CD4-positive, alpha-beta T cell treated with Interleukin-2 at 100 ng/mL for 4 hours (primary cell): ENCODE measurements at regions not wholly inside any gene's neighbourhood (a gene's known extent, or its start where the extent isn't known, plus 50 kb on each side); places are given as distances from the start of the nearest gene placed in this dataset.
"Not testable (repeated sequence)": the region's sequence is repeated elsewhere in the genome, so short reads cannot be mapped to it uniquely, and the experiment has no call there.

Source experiments
- DNase-seq: peaks from one replicate; pipeline ENCODE4 v3.0.0-alpha.2; 2020; ENCODE audit warnings: low spot score

DNA sequence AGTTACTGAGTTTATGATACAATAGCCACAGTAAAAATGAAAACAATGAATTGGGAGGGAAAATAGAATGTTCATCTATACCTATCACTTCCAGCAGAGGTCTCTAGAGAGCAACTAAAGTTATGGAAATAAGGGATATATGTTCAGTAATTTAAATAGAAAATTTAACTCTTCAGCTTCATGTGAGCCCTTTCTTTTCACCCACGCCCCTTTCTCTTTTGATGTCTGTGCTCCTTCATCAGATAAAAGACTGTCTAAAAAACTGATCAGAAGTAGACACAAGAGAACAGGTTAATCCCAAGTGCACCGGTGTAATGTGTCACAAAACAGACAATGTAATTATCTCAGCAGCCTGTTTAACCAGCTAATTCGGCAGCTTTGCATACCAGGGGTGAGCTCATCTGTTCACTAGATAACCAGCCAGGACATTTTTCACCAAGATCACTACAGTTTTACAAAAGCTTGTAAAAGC is 238.5 kb upstream of the ERBB4 start:
- DNase-seq: peak; percentile 51

DNA sequence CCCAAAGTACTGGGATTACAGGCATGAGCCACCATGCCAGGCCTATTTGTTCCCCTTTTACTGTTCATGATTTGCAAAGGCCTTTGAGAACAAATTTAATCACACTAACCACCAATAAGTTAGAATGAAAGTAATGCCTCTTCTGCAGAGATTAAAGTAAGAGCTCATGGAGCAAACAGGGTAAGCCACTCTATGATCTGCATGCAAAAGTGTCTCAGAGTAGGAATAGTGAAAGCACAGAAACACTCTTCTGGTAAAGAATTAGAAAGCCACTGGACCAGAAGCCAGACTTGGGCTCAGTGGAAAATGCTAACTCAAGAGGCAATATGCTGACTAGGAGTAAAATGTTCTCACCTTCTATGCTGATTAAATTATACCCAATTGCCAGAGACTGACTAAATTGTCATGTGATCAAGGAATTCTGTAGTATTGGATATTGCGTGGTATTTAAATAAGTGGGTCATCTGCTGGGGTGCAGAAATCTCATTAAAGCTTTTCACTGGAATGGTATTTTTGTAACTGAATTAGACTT is 235.3 kb upstream of the ERBB4 start:
- DNase-seq: no peak

DNA sequence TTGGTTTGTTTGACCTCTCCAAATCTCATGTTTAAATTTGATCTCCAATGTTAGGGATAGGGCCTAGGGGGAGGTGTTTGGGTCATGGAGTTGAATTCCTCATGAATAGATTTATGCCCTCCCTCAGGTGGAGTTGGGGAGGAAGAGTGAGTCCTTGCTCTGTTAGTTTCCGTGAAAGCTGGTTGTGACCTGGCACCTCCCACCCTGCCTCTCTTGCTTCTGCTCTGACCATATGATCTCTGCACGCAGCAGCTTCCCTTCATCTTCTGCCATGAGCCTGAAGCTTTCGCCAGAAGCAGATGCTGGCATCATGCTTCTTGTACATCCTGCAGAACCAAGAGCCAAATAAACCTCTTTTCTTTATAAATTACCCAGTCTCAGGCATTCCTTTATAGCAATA is 231.6 kb upstream of the ERBB4 start:
- DNase-seq: no peak

DNA sequence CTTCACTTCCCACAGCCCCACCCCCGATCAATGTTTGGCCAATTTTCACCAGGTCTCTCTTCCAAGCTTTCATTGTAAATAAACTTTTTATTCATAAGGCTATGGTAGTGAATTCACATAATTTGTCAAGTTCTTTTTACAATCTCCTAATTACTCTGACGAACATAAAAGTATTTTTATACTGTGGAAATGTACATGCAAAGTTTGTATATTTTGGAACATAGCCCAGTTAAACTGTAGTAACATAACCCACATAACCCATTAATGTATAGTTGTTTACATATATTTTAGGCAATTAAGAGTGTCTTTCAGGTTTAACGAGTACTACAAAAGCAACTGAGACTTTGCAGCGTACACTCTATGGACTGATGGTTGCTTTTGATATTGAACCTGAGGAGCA is 228.3 kb upstream of the ERBB4 start:
- no peak for DNase-seq

DNA sequence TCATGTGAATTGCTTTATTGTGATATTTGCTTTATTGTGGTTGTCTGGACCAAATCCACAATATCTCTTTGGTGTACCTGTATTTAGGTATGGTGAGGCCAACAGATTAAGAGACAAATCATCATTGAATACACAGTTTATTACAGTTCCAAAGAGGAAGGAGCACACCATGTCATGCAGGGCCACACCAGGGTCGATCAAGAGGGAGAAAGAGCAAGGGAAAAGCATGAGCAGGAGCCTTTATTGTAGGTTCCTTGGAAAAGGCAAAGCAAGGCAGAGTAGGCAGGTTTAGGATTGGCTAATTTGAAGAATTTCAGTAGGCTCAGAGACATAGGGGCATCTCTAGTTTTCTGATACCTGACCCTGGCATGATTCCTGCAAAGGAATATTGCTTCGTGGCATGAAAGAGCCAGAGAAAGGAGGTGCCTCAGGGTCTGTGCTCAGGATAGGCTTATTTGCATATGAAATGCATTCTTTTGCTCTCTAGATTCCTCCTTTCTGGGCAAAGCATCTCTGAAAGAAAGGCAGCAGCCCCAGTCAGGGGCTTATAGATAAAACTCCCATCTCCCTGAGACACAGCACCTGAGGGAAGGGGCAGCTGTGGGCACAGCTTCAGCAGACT is 214.2 kb upstream of the ERBB4 start:
- no peak for DNase-seq

DNA sequence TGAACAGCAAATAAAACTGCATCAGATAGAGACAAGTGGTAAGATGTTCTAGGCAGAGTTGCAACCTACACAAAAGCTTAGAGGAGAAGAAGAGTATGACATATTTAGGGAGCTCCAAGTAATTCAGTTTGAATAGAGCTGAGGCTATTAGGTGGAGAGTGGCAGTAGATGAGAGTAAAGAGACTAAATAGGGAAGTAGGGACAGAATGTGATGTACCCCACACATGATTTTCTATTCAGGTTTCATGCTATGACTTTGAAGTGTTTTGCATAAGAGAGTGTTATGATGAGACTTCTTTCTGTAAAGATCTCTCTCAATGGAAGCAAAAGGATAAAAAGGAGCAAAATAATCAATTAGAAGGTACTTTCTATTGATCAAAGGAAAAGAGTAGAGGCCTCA is 206.8 kb upstream of the ERBB4 start:
- DNase-seq: no peak

DNA sequence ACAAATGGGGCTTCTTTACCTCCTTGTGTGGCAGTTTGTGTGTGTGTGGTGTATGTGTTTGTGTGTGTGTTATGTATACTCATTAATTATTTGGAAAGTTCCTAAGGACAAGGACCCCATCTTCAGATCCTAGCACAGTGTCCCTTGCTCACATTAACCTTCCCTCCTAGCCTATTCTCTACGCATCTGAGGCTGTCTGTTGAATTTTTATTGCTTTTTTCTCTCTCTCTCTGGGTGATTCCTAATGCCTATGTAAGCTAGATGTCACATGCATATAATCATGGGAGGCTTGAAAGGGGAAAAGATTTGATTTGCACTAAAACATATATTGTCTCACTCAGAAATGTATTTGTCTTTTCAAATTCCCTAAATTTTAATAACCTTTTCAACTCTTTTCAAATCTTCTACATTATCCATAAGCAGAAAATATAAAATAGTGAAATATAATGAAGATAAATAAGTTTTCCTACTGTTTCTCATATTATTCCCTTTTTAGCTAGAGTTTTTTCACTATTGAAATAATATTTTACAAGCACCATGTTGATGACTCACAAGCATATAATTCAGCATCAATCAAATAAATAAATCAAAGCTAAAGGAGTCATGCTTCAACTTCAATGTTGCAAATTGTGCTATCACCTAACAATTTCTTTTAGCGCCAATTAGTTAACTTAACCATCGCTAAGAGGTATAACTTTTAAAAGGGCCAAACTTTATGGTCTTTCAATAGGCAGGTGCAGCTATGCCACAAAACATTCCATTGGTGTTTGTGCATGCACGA is 199.0 kb upstream of the ERBB4 start:
- no peak for DNase-seq

DNA sequence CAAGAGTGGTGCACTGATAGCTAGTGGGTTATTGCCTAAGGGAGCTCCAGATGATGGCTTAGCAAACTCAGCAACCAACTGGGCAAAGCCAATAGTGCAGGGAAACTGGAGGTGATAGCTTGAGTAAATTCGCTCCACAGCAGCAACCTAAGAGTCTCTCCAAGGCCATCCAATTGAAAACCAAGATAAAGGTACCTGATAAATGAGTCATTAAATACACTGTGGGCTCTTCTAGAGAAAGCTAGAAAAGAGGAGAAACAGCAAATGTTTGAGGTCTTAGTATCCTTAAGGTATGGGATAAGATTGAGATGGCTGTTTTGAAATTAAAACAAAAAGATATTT is 197.8 kb upstream of the ERBB4 start:
- no peak for DNase-seq

DNA sequence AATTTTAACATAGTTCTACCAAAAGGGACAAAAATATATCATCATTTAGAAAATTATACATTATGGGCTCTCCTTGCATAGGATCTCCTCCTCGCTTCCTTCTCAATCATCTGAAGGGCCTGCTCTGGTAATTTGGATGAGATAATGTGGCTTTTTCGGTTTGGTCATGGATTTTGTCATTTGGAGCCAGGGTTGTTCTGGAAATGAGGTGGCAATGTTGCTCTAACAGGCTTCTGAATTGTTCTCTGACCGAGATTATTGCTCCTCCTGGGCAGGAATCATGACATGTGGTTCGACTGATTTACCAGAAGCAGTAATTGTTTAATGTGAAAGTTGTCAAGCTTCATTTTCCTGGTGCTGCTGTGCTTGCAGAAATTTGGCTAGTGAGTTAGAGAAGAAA is 194.7 kb upstream of the ERBB4 start:
- no peak for DNase-seq

DNA sequence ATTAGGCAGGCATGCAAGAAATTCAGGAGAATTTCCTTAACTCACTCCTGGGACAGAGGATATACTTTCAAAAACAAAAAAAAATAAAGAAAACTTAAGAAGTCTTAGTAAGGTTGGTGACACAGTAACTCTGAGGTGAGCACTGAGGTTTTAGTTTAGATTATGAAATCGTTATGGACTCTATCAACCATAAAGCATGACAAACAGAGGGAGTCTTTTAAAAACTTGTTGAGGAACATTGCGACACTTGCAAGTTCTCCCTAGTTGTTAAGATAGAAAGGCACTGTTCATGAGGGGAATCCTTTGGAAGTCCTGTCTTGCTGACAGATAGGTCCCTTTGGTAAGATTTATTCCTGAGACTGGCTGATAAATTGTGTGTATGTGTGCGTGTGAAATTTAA is 194.3 kb upstream of the ERBB4 start:
- DNase-seq: no peak

DNA sequence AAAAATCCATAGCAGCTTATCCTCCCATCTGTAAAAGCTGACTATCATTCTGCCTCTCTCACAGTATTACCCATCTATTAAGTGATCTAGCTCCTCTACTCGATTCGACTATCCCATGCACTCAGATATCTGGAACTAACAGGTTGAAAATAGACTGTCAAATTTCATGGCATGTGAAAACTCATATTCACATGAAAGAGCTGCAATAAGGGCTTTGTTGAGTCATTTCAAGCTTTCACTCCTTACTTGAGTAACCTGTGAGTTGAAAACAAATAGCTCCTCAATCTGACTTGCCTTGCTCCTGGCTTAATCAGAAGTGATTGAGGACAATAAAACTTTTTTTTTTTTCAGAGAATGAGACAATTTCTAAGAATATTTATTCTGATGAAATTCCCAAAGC is 192.4 kb upstream of the ERBB4 start:
- peak; percentile 6 for DNase-seq

DNA sequence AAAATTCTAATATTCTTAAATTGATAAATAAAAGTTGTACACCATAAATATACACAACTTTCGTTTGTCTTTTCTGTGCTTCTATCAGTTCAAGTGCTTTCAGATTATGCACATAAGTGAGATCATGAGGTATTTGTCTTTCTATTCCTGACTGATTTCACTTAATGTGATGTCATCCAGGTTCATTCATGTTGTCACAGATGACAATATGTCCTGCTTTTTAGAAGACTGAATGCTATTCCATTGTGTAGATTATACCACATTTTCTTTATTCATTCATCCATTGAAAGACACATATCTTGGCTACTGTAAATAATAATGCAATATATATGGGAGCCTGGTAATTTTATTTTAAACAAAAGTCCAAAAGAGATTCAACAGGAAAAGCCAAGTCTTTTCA is 190.1 kb upstream of the ERBB4 start:
- DNase-seq: no peak

DNA sequence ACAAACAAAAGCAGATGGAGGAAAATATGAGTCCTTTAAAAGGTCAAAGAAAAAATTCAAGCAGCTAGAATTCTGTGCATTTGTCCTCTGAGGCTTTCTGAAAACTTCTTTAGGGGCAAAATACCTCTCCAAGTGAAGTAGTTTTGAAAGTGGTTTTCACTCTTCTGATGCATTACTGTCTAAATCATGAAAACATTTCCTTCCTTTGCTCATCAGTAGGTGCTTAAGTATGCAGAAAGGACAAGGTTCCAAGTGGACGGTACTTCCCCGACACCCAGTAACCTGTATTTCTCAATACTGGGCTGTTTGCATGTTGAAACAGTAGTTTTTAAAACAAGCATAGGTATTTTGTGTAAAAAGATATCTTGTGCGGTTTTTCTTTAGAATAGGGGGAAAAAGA is 189.1 kb upstream of the ERBB4 start:
- peak; percentile 12 for DNase-seq

DNA sequence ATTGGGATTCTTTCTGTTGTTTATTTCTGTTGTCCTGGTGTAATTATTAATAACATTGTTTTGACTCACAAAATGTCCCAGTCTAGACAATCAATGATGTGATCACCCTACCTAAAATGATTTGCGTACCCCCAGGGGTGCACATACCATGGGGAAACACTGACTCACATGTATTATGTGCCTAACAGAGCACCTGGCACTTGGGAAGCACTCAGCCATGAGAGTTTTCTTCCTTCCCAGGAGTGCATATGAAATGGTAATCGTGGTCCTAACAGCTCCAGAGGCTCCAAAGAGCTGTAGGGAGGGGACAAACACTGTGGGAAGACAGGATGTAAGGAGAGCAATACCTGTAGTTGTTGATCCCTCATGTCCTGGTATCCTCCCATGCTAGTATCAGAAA is 187.8 kb upstream of the ERBB4 start:
- DNase-seq: no peak

DNA sequence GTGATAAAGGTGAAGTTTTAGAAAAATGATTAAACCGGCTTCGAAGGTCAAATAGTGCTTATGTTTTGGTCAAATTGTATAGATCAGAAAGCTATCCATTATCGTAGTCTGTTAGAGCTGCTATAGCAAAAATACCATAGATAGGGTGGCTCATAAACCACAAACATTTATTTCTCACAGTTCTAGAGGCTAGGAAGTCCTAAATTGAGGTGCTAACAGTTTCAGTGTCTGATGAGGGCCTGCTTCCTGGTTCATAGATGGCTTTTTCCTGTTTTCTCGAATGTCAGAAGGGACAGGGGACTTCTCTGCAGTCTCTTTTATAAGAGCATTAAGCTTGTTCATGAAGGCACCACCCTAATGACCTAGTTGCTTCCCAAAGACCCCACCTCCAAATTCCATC is 186.6 kb upstream of the ERBB4 start:
- no peak for DNase-seq

DNA sequence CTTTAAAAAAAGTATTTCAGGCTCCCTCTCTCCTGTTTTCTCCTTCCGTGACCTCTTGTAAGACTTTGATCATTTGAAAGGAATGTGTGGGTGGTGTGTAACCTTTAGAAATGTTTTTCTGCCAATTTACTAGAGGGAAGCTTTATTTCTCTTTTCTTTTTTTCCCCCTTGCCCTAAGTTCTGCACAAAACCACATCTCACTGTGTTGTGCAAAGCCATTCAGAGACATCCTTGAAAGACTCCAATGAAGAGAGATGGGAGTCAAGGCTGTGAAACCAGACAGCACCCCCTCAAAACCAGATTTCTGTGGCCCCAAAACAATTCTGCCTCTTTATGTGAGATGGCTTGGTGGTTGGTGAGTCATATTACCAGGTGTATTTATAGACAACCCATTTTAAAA is 184.6 kb upstream of the ERBB4 start:
- no peak for DNase-seq

DNA sequence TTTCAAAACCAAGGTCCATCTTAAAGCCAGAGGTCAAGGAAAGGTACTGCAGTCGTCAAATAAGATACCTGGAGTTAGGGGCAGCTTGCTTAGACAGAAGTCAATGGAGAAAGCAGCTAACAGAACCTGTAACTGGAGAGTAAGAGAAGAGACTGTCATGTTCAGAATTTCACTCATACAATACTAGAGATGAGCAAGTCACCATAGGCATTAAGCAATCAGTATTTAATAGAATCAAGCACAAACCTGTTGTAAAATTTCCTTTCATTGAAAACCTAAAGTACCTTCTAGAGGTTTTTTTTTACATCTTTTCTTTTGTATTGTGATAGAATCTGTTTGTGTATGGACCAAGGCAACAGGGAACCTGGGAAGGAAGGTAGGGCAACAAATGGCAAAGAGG is 183.4 kb upstream of the ERBB4 start:
- DNase-seq: no peak

DNA sequence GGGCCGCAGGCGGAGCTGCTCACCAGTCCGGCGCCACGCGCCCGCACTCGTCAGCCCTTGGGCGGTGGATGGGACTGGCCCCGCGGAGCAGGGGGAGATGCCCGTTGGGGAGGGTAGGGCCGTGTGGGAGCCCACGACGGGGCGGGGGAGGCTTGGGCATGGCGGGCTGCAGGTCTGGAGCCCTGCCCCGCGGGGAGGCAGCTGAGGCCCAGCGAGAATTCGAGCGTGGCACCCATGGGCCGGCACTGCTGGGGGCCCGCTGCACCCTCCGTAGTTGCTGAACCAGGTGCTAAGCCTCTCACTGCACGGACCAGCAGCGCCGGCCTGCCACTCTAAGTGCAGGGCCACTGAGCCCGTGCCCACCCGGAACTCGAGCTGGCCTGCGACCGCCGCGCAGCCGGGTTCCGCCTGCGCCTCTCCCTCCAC is 182.4 kb upstream of the ERBB4 start:
- DNase-seq: no peak

DNA sequence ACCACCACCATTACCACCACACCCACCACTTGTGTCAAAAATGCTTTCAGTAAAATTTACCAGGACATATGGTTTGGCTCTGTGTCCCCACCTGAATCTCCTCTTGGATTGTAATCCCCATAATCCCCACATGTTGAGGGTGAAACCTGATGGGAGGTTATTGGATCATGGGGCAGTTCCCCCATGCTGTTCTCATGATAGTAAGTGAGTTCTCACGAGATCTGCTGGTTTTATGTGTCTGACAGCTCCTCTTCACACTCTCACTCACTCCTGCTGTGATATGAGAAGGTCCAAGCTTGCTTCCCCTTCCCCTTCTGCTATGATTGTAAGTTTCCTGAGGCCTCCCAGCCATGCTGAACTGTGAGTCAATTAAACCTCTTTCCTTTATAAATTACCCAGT is 176.8 kb upstream of the ERBB4 start:
- not testable (repeated sequence) for DNase-seq

DNA sequence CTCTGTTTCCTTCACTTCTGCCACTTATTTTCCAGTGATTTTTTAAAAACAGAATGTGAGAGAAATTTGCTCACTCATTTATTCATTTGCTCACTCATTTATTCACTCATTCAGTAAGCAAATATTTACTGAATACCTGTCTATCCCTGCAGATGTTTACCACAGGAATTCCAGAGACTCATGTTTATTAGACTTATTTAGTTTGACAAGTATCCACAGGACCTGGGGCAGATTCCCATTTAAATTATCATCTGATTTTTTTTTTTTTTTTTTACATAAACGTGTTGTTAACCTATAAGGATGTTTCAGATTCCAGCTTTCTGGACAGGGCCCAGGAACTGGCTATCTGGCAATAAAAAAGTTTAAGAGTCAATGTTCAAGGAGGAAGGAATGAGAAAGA is 175.1 kb upstream of the ERBB4 start:
- no peak for DNase-seq

DNA sequence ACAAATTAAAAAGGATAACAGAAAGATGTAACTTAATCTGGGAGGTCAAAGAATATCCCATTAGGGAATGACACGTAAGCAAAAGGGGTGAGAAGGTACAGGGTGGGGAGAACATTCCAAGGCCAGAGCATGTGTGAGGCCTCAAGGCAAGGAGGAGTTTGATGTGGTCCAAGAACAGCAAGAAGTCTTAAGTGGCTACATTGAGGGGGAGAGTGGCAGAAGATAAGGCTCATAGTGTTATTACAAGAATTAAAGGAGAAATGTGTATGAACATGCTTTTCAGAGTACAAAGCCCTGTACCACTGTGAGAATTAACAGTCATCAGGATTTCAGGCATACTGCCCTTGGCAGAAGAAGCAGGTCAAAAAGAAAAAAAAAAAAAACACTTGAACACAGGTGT is 174.4 kb upstream of the ERBB4 start:
- no peak for DNase-seq

DNA sequence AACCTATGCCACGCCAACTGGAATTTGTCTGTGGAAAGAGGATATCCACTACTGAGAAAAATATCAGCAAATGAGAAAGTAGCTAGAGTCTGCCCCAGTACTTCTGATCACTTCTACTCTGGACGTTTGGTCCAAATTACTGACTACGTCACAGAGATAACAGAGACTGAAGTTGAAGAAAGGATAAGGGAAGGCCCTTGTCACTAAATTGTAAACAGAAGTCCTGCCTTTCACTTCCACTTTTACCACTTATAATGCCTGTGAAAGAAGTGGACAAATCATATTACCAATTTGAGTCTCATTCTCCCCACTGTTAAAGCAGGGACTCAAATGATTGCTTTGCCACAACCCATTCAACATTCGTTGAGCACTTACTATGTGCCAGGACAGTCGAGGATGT is 173.9 kb upstream of the ERBB4 start:
- no peak for DNase-seq

DNA sequence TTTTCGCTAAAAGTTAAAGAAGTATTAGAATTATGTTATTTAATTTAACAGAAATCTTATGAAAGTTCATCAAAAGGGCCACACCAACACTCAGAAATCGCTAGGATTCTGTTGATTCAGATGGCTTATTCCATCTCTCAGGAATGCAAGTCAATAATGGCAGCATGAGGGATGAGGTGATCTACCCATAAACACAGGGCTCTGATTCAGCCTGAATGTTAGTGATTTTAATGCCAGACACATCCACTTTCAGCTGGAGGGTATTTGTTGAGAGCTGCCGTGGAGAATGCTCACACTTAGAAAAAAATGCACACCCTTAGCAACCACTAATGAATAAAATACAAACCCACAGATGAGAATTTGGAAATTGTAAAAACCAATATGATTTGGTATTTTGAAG is 173.3 kb upstream of the ERBB4 start:
- no peak for DNase-seq

DNA sequence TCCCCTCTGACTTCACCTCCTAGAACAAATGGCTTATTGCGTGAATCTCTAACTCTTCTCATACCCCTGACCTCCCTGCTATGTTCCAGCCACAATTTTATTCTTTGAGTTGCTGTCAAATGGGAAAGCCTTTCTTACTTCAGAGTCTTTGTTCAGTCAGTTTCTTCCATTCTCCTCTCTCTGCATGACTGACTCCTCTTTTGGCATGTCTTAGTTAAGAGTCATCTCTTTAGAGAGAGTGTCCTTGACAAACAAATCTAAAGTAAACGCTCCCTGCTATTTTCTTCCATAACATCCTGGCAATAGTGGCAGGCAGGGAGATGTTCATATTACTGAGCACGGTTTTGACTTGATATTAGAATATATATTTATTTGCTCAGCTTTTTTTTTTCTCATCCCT is 170.7 kb upstream of the ERBB4 start:
- no peak for DNase-seq
